WI38 (cell line): ENCODE measurements at regions not wholly inside any gene's neighbourhood (a gene's known extent, or its start where the extent isn't known, plus 50 kb on each side); places are given as distances from the start of the nearest gene placed in this dataset.

Source experiments
- H3K4me3 ChIP-seq: 2 replicates; pipeline ENCODE4 v1.5.1; 2011; ENCODE audit warnings: low read depth, mild to moderate bottlenecking, control low read depth, low read length
- CTCF ChIP-seq: IDR thresholded peaks from 2 replicates; pipeline ENCODE4 v1.5.1; 2012; ENCODE audit warnings: low read depth, mild to moderate bottlenecking, control low read depth, low read length

GRCh38 chr22:49241174-49241851 lies 586.4 kb downstream of the BRD1 start:
- H3K4me3 ChIP-seq: no peak overlapping the region
- no peak for TF ChIP-seq CTCF

- TF ChIP-seq CTCF: no peak
- no peak overlapping the region for H3K4me3 ChIP-seq
Observed at GRCh38 chr22:49240472-49240871, 587.2 kb downstream of the BRD1 start.

- TF ChIP-seq CTCF: no peak
- H3K4me3 ChIP-seq: no peak overlapping the region
Observed at GRCh38 chr22:49240016-49240380, 587.7 kb downstream of the BRD1 start.

- no peak overlapping the region for H3K4me3 ChIP-seq
- no peak for TF ChIP-seq CTCF
Observed at GRCh38 chr22:49239264-49240015, 588.2 kb downstream of the BRD1 start.

- H3K4me3 ChIP-seq: no peak overlapping the region
- no peak for TF ChIP-seq CTCF
Observed at GRCh38 chr22:49238181-49239141, 589.2 kb downstream of the BRD1 start.

GRCh38 chr22:49237703-49238102 lies 590.0 kb downstream of the BRD1 start:
- H3K4me3 ChIP-seq: no peak overlapping the region
- TF ChIP-seq CTCF: no peak

- H3K4me3 ChIP-seq: no peak overlapping the region
- no peak for TF ChIP-seq CTCF
Observed at GRCh38 chr22:49237279-49237678, 590.4 kb downstream of the BRD1 start.
